HG02885 (cell line): ENCODE measurements at regions not wholly inside any gene's neighbourhood (a gene's known extent, or its start where the extent isn't known, plus 50 kb on each side); places are given as distances from the start of the nearest gene placed in this dataset.

Experiments used
- ATAC-seq: cut with Tn5 transposase; IDR thresholded peaks from one replicate; pipeline ENCODE4 v1.9.1; 2021; ENCODE audit warnings: mild to moderate bottlenecking; ENCODE audit not compliant: unreplicated experiment, poor library complexity

DNA sequence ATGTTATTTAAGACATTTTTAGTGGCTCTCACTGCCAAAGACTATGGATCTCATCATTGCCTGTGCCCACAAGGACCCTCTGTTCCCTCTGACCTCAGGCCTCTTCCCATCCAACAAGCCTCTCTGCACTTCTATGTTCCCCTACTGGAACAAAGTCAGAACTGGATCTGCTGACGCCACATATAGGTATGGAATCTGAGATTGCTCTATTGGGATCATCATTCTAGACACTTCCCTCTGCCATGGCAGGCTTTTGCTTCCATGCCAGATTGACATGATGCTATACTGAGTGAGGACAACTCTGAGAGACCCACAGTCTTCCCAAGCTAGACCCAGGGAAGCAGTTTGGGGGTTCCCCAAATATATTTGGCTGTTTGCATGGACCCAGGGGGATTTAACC lies 76.0 kb upstream of the ZNF648 start:
- no peak for ATAC-seq

DNA sequence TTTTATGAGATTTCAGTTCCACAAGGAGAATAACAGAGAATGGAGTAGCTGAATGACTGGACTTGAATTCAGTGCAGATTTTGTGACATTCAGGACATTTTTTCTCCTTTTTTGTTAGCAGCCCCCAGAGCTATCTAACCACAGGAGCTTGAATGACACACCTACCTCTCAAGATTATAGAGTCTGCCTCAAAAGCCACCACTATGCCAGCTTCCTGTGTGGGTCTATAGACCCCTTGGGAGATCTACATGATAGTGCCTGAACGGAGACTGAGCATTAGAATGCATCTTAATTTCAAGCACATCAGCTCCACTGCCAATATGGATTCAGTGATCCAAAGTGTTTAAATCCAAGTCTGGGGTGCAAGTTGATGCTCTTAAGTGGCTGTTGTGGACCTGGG lies 74.4 kb upstream of the ZNF648 start:
- ATAC-seq, result no peak

DNA sequence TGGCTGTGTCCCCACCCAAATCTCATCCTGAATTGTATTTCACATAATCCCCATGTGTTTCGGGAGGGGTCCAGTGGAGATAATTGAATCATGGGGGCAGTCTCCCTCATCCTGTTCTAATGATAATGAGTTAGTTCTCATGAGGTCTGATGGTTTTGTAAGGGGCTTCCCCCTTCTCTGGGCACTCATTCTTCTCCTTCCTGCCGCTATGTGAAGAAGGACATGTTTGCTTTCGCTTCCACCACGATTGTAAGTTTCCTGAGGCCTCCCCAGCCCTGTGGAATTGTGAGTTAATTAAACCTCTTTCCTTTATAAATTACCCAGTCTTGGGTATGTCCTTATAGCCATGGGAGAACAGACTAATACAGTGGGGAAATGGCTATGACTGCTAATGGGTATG lies 72.7 kb upstream of the ZNF648 start:
- no peak for ATAC-seq

DNA sequence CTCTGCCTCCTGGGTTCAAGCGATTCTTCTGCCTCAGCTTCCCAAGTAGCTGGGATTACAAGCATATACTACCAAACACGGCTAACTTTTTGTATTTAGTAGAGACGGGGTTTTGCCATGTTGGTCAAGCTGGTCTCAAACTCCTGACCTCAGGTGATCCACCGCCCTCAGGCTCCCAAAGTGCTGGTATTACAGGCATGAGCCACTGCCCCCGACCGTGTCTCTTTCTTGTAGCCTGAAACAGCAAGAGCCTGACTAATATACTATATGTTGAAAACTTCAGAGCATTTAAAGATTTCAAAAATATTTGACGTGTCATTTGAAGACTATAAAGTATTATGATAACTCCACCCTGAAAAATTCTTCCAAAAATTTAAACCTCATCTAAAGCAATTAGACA lies 71.7 kb upstream of the ZNF648 start:
- no peak for ATAC-seq

DNA sequence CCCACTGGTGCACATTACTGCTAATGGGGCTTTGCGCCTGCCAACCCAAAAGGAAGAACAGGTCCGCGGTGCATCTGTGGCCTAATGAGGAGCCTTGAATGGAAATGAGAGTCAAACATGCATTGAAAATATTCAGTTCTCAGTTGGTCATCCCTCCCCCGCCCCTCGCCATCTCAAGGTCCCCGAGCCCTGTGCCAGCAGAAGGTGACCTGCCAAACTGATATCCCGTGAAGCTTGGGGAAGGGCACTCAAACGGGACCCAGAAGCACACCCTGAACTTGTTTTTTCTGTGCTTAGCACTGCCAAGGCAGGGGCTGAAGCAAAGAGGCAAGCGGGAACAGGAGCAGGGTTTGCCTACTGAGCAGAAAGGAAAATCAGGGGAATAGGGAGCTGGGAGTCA lies 67.9 kb upstream of the ZNF648 start:
- ATAC-seq, result no peak

DNA sequence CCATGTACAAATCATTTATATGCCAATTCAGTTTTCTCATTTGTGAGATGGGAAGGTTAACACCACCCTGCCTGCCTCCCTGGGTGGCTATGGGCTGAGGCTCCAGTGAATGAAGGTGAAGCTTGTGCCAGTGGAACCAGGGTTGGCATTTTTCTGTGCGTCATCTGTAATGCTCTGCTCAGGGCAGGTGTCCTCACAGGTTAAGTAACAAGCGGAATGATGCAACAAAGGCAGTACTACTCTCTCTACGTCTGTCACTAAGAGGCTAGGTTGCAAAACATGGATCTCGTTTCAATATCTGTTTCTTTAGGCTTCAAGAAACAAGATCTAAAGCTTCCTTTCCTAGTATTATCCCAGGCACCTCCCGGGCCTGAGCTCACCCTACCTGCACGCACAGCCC lies 67.0 kb upstream of the ZNF648 start:
- ATAC-seq, result no peak

DNA sequence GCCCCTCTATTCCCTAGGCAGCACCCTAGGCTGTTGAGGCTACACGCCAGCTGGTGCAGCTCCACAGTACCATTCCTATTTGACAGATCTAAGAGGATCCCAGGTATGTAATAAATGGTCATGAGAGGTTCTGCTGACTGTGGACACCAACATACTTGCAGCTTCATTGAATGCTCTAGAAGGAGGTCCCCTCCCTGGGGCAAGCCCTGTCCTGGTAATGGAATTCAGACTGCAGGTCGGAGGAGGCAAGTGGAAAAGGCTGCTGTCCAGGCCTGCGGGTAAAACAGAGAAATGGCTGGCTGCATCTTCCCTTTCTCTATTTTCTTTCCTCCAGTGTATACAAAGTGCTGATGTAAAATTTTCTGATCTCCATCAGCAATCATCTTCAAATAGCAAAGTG lies 66.1 kb upstream of the ZNF648 start:
- ATAC-seq, result no peak

DNA sequence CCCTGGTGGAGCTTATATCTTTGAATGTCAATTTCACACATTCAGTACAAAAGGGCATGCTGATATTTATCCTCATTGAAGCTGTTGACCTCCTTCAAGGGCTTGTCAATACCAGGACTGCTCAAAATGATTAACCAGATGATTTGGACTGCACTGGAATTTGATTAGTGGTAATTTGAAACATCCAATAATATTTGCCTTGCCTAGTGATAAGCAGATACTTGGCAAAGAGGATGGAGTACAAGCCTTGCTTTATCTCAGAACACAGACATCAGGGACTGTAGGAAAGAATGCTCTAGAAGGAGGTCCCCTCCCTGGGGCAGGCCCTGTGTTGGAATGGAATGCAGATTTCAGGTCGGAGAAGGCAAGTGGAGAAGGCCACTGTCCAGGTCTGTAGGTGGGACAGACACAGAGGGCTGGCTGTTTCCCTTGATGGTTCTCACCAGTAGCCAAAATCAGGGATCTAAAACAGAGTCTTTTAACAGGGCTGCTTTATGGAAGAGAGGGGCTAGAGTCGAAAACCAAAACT lies 64.8 kb upstream of the ZNF648 start:
- ATAC-seq, result no peak

DNA sequence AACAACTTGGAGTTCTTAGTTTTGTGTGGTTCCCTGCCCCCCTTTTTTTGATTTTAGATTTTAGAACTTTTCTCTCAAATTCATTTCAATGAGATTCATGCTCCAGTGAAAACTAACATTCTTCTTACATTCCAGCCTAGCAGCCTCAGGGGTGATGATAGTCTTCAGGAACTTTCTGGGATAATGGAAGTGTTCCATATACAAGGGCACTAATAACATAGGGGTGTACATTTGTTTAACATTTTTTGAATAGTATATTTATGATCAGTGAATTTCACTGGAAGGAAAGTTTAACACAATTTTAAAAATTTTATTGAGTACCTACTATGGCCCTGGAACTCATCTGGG lies 61.4 kb upstream of the ZNF648 start:
- ATAC-seq, result no peak

DNA sequence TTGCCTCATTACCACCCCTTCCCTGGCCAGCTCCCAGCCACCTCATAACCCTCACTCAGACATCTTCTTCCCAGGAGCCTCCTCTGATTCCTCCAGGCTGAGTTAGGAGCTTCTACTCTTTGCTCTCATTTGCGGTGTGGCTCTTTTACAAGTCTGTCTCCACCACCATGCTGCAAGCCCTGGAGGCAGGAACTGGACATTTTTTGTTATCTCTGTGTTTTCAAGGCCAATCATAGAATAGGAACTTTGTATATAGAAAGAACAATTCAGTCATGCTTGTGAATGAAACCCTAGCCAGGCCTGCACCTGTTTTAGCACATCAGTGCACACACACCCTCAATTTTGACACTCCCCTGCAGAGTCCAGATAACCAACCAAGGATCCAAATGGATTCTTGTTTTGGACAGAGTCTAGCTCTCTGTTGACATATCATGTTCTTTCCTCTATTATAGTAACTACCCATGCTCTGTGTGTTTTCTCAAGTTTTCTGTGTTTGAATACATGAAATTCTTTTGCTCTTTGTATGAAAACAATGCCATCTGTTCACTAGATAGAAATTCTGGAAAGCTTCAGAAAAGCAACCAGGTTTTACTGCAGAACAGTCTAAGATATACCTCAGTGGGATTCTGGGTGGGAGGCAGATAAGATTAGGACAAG lies 60.9 kb upstream of the ZNF648 start:
- no peak for ATAC-seq

DNA sequence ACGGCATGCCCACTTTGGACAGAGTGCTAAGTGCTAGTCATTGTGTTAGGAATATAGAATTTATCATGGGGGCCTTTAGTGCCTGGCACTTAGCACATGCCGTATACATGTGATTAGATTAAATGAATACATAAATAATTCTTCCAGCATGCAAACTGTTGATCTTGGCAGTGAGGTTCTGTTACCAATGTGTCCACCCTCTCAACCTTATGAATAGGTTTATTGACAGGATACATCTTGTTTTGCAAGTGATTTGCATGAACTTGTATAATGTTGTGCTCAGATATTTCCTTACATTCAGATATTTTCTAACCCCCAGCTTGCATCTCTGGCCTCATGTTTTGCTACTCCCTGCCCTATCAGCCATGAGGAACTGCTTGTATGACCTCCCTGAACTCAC lies 60.3 kb upstream of the ZNF648 start:
- no peak for ATAC-seq

DNA sequence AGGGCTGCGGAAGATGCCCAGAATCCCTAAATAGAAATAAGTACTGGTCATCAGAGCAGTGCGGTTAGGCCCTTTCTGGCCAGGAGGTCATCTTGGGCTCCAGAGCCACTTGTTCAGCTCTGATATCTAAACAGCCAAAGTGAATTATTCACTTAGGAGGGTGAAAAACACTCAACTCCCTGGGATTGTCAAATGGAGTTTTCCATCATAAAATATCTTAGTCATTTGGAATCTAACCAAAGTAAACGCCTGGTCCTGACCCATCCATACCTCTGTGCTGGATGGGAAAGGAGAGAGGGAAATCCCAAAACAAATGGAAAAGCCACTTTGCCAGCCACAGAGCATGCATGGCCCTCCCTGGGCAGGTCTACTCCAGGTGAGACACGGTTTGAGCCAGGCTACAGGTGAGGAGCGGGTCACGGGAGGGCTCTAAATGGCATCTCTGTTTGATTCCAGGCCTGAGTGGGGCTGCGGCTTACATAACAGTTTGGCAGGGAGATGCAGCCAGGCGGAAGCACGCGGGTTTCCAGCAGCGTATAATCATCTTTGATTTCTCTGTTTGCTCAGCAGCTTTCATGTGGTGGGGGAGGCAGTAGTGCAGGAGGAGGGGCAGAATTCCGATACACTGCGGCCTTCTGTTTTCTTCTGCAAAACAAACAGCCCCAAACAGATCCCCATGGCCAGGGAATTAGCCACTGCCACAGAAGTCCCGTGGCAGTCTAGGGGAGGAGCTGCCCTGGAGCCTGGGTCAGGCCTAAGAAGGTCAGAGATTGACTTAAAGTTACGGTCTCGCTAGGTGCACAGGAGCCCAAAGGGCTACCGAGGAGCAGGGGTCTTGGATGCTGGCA lies 59.1 kb upstream of the ZNF648 start:
- ATAC-seq, result no peak

DNA sequence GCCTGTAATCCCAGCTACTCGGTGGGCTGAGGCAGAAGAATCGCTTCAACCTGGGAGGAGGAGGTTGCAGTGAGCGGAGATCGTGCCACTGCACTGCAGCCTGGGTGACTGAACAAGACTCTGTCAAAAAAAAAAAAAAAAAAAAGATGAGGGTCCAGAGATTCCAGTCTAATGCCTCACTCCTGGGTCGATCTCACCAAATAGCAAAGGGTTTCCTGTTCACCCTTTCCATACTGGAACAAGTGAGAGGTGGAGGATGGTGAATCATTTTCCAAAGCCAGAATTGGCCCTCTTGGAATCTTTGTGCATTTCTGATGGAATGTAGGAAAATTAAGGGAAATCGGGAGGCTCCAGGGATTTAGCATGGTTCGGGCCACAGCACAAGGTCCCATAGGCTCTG lies 58.1 kb upstream of the ZNF648 start:
- ATAC-seq, result no peak

DNA sequence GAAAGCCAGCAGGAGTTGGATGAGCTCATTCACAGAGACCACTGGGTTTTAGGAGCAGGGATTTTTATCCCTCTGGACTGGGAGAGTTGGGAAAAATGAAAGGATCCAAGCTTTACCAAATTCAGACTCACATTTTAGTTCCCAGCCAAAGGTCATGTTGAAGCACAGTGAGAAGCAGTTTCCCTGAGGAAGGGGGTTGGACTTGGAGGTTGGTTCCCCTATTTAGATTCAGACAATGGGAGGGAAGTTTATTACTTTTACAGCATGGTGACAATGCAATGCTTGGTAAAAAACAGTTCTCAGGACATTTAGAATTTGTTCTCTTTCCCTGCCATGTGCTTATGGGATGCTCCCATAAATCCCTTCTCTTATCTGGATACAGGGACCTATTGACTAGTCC lies 57.3 kb upstream of the ZNF648 start:
- ATAC-seq, result no peak

DNA sequence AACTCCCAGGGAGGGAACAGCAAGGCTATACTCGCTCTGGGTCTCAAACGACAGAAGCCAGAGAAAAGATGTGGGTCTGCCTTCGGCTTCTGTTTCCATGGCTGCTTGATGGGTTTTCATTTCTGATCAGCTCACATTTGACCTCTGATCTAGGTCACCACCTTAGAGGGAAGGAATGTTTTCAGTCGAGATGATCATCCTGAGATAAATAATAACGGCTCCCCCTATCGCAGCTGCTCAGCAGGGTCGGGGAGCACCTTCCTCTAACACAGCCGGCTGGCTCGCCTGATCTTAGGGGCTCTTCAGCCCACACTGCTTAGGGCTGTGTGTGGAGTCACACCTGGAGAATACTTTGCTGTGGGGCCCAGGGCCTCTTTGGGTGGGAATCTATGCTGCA lies 53.1 kb upstream of the ZNF648 start:
- ATAC-seq, result no peak

DNA sequence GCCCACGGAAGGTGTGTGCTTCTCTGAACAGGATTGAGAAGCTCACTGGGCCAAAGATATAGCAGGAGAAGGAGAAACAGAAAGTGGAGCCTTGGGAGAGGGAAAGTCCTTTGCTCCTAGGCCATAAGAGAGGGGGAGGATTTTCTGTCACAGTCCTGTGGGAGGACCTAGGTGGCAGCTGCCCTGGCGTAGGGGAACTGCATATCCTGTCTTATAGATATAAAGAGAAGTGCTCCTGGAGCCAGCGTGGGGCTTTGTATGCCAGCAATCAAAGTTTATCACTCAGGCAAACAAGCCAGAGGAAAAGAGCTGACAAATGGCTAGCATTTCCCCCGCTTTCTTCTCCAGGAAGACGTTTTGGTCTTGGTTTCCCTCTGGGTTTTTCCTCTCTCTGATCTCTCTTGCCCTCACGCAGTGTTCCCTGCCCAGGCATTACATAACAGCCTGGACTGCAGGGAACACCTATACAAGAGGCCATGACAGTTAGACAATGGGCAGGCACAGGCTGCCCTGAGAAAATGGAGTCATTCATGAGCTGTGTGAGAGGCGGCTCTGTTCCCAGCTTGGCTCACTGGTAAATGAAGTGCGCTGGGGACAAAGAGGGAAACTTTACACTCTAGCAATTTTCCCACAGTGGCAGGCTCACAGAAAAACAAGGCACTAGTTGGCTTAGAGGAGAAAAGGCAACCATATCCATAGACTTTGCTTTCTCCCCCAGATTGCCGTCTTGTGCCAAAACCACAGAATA lies 52.5 kb upstream of the ZNF648 start:
- no peak for ATAC-seq

DNA sequence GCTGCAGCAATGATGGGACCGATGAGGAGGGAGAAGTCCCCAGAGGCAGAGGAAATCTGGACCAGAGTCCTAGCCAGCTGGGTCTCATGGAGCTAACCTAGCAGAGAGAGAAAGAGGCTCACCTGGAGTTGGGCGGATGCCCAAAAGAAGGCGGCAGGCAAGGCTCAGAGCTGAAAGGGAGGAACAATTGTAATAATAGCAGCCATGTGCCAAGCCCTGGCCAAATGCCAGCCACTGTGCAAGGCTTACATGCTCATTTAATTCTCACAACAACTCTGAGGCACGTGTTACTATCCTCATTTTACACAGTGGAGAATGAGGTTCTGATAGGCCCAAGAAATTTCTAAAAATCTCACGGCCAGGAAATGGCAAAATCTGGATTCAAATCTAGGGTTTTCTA lies 50.0 kb upstream of the ZNF648 start:
- no peak for ATAC-seq
